GM21423 (cell line): ENCODE measurements at regions not wholly inside any gene's neighbourhood (a gene's known extent, or its start where the extent isn't known, plus 50 kb on each side); places are given as distances from the start of the nearest gene placed in this dataset.

Experiments
- ATAC-seq: cut with Tn5 transposase; IDR thresholded peaks from one replicate; pipeline ENCODE4 v1.9.1; 2021; ENCODE audit warnings: mild to moderate bottlenecking, moderate library complexity; ENCODE audit not compliant: unreplicated experiment

DNA sequence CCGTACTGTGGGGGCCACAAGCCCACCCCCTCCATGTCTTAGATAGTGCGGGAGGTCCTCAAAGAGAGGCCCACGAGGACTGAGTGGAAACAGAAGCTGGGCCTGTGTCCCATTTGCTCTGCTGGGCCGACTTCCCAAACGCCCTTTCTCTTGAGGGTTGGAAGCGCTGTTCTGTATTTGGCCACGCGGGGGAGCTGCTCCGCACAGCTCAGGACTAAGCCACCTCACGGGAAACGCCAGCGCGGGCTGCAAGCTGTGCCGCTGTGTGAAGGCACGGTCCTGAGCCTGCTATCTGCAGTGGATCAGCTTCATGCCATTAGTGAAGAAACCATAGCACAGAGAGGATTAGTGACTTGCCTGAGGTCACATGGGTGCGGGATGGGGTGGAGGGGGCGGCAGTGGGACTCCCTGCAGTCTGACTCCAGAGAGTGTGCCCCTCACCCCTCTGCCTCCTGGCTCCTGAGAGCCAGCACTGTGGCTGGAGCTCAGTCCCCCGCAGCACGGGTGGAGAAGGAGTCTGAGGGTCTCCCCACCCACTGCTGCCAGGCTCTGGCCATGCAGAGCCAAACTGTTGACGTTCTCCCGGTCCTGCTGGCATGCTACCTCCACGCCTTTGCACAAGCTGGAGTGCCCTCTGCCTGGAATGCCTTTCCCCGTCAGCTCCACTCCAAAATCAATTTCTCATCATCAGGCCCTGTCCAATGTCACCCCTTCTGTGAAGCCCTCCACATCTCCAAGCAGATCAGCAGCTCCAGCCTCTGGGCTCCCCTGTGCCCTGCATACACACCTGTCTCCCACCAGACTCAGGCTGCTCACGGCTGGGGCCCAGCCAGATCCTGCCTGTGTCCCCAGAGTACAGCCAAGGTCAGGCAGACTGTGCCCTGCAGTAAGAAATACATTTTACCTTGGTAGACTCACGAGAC, 51.5 kb upstream of the LRRC32 start:
- peak; percentile 68 for ATAC-seq

GRCh38 chr11:76723142-76723541, 52.6 kb upstream of the LRRC32 start:
- ATAC-seq, result no peak

DNA sequence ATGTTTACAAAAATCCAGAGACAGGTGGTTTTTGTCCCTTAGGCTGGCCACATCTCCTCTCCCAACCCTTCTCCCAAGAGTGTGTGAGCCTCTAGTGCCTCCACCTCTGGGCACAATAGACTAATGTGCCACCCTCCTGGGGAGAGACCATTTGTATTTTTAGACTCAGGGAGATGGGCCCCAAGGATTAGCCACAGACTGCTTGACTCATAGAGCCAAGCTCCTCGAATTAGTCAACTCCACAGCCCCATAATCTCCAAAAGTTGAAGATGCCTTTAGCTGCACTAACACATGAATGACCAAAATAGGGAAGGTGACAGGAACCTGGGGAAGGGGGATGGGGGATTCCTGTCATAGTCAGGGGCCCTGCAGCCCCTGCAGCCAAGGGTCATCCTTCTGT, 53.0 kb upstream of the LRRC32 start:
- no peak for ATAC-seq

GRCh38 chr11:76724171-76724768, 53.7 kb upstream of the LRRC32 start:
- no peak for ATAC-seq

DNA sequence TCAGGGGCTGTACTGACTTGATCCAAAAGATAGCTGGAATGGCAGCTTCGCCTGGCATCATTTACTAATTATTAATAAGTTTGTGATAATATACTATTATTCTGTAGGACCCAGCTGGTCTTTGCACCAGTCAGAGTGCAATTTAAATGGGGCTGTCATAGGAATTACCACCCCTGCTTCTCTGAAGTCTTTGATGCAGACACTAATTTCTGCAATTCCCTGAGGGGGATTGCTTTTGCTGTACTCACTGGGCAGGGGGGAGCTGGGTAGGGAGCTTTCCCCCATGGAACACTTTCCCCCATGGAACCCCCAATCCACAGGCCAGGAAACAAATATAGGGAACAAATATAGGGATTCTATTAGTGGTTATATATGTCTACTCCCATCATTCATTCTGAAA, 54.9 kb upstream of the TSKU start:
- no peak for ATAC-seq

DNA sequence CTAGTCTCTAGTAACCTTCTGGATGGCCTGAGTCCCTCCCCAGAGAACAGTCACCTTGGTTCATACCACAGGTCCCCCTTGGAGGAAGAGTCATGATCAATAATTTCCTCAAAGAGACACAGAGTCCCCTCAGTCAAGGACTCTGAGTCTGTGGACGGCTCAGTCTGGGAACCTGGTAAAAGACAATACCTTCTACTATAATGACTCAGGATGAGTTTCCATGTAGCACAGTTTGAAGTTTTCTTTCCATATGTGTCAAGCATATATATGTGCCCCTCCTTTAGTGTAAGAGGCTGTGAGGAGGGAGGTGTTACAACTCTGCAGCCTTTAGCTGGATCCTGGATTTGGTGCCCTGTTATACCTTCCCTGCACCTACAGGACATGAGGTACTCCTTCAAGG, 54.4 kb upstream of the TSKU start:
- no peak for ATAC-seq

DNA sequence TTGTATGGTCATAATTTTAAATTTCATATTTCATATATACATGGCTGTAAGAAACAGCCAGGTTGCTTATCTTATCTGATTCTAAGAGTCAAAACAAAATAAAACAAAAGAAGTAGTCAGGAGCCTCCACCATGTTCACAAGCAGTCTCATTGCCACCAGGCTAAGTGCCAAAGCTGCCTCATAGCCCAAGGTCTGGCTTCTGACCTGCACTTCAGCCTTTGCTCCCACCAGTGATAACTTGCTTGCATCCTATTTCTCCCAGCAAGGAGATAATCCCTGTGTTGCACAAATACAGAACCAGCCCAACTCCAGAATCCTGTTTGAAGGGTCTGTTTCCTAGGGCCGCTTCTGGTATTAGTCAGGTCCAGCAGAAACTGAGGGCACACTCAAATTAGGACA, 53.9 kb upstream of the TSKU start:
- no peak for ATAC-seq

GRCh38 chr11:76730887-76731565, 52.1 kb upstream of the TSKU start:
- ATAC-seq, result no peak

- no peak for ATAC-seq
Measured at GRCh38 chr11:76732643-76733042, 50.5 kb upstream of the TSKU start.
